Fibroblast of lung (primary cell): ENCODE measurements at regions not wholly inside any gene's neighbourhood (a gene's known extent, or its start where the extent isn't known, plus 50 kb on each side); places are given as distances from the start of the nearest gene placed in this dataset.

ENCODE experiments used
- CTCF ChIP-seq, 2 donors: IDR thresholded peaks in 1 of 2; conservative IDR thresholded peaks in 1 of 2; 1 replicate in 1 of 2; 2 replicates in 1 of 2; pipeline ENCODE4 v1.5.1; 2011 to 2012; ENCODE audit warnings: low read length in 2 of 2, control low read depth in 1 of 2, inconsistent platforms in 1 of 2, low read depth in 1 of 2, mild to moderate bottlenecking in 1 of 2
- EZH2 ChIP-seq: IDR thresholded peaks from 2 replicates; pipeline ENCODE4 v1.5.1; 2012; ENCODE audit warnings: low read length, control low read depth, mild to moderate bottlenecking; ENCODE audit errors: missing control alignments

GRCh38 chr4:4614925-4615678 is 73.3 kb upstream of the STX18 start:
- no peak for TF ChIP-seq CTCF (conservative IDR thresholded peaks at IDR 0.05 in 1 of 2, IDR thresholded peaks at IDR 0.05 in 1 of 2; ENCODE audit: low read depth in 1 of 2, low read length in 2 of 2)
- TF ChIP-seq EZH2, result no peak
